ENCODE measurements at regions not wholly inside any gene's neighbourhood (a gene's known extent, or its start where the extent isn't known, plus 50 kb on each side); places are given as distances from the start of the nearest gene placed in this dataset.
A peak's percentile ranks its signal among the peaks of the same experiment; 100 is the strongest.

GRCh38 chr5:2011481-2012411 is 129.0 kb upstream of the IRX4 start:
- no peak for DNase-seq (ENCODE audit: low spot score)

GRCh38 chr5:2010940-2011339 is 128.2 kb upstream of the IRX4 start:
- DNase-seq (ENCODE audit: low spot score), result no peak

- DNase-seq (ENCODE audit: low spot score), result no peak
These were observed 127.5 kb upstream of the IRX4 start for GRCh38 chr5:2009986-2010914.

- no peak for DNase-seq (ENCODE audit: low spot score)
These were observed 126.3 kb upstream of the IRX4 start for GRCh38 chr5:2008851-2009629.

- DNase-seq (ENCODE audit: low spot score), result no peak
These were observed 125.3 kb upstream of the IRX4 start for GRCh38 chr5:2007878-2008501.

- no peak for DNase-seq (ENCODE audit: low spot score)
These were observed 124.8 kb upstream of the IRX4 start for GRCh38 chr5:2007496-2007877.

GRCh38 chr5:2006971-2007291 is 124.2 kb upstream of the IRX4 start:
- no peak for DNase-seq (ENCODE audit: low spot score)

GRCh38 chr5:2006193-2006970 is 123.7 kb upstream of the IRX4 start:
- DNase-seq (ENCODE audit: low spot score), result no peak

- peak; percentile 31 for DNase-seq (ENCODE audit: low spot score)
These were observed 122.6 kb upstream of the IRX4 start for GRCh38 chr5:2005101-2006041.

GRCh38 chr5:2003690-2004365 is 121.1 kb upstream of the IRX4 start:
- DNase-seq (ENCODE audit: low spot score), result peak; percentile 24

- peak; percentile 25 for DNase-seq (ENCODE audit: low spot score)
These were observed 120.5 kb upstream of the IRX4 start for GRCh38 chr5:2003206-2003605.

- no peak for DNase-seq (ENCODE audit: low spot score)
These were observed 118.6 kb upstream of the IRX4 start for GRCh38 chr5:2001300-2001699.

- peak; percentile 35 for DNase-seq (ENCODE audit: low spot score)
These were observed 117.9 kb upstream of the IRX4 start for GRCh38 chr5:2000591-2000990.

GRCh38 chr5:1999794-2000193 is 117.1 kb upstream of the IRX4 start:
- DNase-seq (ENCODE audit: low spot score), result peak; percentile 6

- DNase-seq (ENCODE audit: low spot score), result peak; percentile 0
These were observed 116.1 kb upstream of the IRX4 start for GRCh38 chr5:1998716-1999317.

- DNase-seq (ENCODE audit: low spot score), result peak; percentile 15
These were observed 115.6 kb upstream of the IRX4 start for GRCh38 chr5:1998348-1998669.

- no peak for DNase-seq (ENCODE audit: low spot score)
These were observed 115.1 kb upstream of the IRX4 start for GRCh38 chr5:1997640-1998347.

- peak; percentile 18 for DNase-seq (ENCODE audit: low spot score)
These were observed 112.8 kb upstream of the IRX4 start for GRCh38 chr5:1995491-1995890.

Measured in ureter (tissue), 1 donor.